Stimulated activated CD4-positive, alpha-beta T cell treated with anti-CD3 and anti-CD28 coated beads, Interleukin-2, amount 100 ng/mL, for 4 hours (primary cell): ENCODE measurements at regions not wholly inside any gene's neighbourhood (a gene's known extent, or its start where the extent isn't known, plus 50 kb on each side); places are given as distances from the start of the nearest gene placed in this dataset.
"Not testable (repeated sequence)": the region's sequence is repeated elsewhere in the genome, so short reads cannot be mapped to it uniquely, and the experiment has no call there.

Experiments
- DNase-seq: peaks from one replicate; pipeline ENCODE4 v3.0.0-alpha.2; 2020; ENCODE audit warnings: low read depth

DNA sequence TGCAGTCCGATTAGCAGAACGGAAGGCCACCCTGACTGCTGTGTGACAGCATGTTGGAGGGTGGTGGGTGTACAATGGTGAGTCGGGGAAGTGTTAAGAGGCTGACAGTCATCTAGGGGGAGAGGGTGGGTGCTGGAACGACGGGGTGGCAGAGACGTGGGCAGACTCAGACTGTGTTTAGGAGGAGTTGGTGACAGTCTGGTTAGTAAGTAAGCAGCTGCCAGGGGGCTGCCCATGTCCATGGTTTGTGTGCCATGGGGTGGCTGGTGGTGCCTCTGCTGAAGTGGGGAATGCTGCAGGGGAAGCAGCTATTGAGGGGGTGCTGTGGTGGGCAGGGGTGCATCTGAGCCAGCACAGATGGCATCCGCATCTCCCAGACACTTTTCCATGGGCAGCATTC lies 51.3 kb upstream of the BOD1 start:
- no peak for DNase-seq

DNA sequence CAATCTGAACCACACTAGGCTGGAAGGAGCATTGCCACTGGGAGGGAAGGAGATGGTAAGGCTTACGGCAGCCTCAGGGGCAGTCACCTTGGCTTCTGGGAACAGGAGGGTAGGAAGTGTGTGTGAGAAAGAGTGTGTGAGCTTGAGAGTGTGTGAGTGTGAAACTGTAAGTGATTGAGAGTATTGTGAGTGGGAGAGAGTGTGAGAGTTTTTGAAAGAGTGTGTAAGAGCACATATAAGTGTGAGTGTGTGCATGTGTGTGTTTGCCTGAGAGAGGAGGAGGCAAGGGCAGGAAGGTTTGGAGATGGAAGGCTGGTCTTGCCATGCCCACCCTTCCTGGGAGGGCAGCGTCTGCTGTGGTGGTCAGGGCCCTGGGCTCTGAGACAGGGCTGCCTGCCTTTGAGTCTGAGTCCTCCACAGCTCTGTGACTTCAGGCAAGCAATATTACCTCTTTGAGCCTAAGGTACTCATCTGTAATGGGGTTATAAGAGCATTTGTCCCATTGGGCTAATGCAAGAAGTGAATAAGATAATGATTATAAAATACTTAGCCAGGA lies 51.9 kb upstream of the BOD1 start:
- no peak for DNase-seq

DNA sequence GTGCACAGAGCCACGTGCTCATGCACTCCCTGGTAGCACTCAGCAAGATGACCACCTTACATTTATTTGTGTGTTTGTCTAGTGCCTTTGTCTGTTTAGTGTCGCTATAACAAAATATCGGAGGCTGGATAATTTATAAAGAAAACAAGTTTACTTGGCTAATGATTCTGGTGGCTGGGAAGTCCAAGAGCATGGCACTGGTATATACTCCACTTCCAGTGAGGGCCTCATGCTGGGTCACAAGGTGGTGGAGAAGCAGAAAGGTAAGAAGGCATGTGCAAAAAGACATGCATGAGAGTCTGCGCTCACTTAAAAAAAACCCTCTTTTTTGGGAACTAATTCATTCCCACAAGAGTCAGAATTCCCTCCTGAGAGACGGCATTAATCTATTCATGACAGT lies 52.5 kb upstream of the BOD1 start:
- no peak for DNase-seq

DNA sequence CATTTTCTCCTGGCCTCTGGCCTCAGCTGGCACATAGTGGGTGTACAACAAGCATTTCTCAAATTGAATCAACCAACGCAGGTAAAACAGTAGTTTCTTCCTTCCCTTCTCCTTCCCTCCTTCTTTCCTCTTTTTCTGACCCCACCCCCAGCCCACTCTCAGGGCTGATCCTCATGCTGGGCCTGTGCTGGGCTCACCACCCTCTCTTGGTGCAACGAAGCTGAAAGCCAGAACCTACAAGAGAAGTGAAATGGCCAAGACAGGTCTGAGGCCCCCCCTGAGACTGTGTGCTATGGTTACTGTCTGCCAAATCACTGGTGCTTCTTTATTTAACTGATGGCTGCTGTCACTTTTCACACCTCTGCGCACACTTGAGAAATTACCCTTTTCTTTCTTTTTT lies 53.0 kb upstream of the BOD1 start:
- DNase-seq, result no peak

DNA sequence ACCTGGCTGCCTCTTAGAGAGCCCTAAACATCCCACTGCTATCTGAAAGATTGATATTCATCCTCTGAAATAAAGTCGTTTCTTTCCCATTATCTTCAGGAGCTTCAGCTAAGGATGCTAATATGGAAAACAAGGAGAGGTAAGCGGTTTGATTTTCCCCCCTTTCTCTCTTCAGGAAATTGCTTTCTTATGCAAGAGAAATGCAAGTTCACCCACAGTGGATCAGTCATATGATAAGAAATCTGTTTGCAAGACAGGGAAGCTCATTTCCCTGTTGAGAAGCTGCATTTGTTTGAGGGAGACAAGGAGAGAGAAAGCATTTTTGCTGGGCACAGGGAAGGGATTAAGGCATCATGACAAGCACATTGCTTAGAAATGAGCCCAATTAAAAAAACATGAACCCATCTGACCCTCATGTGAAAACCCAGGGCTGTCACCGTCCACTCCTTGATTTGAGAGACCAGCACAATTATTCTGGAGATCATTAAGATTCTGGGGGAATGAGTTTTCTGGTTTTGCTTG lies 53.7 kb upstream of the BOD1 start:
- no peak for DNase-seq

DNA sequence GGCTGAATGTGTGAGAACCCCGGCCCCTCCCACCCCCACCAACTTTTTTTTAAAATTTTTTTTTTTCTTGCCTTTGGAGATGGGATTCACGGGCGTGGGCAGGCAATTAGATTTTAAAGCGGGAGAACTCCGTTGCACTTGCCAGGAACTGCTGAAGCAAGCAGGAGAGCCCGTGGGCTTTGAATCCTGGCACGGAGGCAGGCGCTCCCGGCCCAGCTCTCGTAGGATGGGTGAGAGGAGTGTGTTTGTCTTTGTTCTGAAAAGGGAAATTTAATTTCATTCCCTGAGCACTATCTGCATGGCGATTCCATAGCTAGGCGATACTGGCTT lies 54.3 kb upstream of the BOD1 start:
- no peak for DNase-seq

DNA sequence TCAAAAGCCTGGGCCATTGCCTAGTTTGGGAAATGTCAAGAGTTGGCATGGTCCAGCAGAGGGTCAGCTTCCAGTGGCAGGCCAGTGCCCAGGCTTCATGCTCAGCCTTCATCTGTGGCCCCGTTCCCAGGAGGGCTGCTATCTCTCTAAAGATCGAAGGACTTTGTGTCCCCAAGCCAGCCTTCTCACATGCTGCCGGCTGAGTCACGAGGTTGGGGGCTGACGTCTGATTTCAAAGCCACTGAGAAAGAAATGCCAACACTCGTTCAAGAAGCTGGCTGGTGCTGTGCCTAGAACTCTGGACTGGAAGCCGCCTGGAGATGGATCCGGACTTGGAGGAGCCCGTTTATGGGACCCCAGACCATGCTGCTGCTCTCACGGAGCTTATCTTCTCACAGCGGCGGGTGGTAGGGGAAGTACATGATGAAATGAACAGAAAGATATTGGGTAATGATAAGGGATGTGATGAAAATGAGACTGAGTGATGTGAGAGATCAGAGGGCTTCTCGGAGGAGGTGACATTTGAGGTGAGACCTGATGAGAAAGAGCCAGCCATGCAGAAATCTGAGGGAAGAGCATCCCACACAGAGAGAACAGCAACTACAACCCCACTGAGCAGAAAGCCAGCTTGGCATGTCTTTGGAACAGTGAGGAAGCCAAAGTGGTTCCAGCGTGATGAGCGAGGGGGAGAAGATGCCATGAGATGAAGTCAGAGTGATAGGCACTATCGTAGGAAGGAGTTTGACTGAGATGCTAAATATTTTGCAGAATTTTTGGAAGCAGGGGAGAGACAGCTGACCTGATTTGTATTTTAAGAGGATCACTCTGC lies 54.9 kb upstream of the BOD1 start:
- no peak for DNase-seq

DNA sequence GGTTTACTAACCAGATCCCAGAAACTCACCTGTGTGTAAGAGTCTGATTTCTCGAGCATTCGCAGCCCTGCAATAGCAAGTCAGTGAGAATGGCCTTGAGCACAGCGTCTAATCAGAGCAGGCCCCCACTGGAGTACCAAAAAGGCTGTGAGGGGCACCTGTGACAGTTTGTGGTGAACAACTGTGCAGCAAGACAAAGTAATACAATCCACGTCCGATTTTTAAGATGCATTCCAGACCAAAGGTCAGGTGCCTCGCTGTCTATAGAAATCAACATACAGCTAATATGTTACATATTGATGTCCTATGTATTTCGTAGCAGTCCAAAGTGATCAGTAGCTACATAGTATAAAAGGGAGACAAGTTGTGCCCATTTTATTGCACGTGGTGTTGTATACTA lies 55.7 kb upstream of the BOD1 start:
- no peak for DNase-seq

DNA sequence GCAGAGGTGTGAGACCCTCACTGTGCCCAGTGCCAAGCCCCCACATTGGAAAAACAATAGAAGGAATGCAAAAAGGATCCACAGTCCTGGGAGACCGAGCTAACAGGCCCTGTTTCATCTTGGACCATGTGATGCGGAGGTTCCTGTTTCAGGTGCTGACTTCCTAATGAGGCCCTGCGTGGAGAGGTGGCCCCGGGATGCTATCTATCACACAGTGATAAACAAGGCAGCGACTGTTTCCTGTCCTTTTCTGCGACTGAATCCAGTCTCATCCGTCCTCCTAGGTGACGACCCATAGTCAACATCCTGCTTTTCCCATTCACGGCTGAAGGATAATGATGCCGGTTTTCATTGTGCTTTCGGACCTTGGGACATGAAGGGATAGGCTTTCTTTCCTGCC lies 56.4 kb upstream of the BOD1 start:
- DNase-seq, result no peak

DNA sequence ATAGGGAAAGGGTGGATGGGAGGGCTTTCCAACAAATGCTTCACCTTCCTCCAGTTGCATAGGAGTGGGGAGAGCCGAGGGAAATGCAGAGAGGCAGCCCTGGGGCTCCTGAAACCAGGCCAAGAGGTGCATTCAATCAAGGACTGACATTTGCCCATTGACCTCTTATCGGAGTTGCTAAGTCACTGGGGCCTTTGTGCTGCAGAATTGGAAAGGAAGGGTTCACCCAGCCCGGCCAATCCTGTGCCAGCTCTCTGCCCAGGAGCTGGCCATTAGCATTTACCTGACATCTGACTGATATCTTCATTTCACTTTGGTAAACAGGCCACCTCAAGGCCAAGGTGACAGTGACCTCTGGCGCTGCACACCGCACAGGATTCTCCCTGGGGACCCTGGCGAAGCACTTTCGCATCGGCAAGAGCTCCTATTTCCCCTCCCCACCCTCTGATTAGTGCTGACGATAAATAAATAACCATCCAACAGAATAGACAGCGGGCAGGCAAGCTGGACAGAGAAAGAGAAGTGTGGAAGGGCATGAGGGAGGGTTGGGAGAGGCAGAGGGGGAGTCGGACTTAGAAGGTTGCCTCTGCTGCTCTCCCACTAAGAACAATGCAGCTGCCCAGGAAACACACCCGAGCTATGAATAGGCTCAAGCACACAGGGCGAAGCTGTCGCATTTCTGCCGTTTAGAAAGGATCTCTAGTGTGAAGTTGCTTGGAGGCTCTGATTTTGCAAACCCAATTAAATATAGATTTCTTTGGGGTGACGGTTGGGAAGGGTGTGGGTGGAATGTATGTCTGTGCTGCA lies 57.0 kb upstream of the BOD1 start:
- DNase-seq, result no peak

DNA sequence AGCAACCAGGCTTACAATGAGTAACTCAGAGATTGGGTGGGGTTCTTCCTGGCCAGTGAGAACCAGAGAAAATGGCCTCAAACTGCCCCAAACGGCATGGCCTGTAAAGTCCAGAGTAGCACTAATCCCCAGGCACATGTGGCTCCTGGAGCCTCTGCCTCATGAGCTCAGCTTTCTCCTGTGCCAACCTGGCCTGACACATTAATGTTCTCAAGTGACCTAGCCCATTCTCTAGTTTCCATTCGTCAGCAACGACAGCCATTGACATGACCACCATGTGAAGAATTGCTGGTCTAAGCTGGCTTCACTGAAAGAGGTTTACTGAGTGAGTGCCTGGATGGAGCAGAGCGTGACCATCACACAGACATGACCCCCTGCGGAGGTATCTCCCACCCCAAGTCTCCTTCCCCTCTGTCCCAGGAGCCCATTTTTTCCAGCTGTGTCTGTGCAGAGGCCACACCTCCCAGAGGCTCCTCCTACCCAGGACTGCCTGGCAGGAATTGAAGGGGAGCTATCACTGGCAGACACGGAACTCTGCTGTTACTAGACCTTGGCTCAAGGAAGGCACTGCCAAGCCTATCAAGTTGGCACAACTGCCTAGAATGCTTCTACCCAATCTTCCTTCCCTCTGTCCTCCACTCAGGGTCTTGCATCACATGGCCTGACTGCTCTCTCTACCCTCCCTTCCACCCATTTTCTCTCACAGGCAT lies 59.0 kb upstream of the BOD1 start:
- no peak for DNase-seq

DNA sequence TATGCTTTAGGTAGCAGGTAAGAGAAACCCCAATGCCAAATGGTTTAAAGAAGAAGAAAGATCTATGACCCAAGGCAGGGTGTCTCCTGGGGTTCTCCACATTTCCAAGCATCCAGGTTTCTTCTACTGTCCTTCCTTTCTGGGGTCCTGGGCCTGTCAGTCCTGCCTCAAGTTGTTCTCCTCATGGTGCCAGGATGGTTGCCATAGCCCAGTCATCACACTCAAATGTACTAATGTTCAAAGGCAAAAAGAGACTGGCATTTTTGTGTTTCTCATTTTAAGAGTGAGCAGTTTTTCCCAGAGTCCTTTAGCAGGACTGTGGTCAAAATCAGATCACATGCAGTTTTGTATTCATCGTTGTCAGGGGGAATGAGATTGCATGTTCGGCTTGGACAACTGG lies 59.9 kb upstream of the BOD1 start:
- no peak for DNase-seq

DNA sequence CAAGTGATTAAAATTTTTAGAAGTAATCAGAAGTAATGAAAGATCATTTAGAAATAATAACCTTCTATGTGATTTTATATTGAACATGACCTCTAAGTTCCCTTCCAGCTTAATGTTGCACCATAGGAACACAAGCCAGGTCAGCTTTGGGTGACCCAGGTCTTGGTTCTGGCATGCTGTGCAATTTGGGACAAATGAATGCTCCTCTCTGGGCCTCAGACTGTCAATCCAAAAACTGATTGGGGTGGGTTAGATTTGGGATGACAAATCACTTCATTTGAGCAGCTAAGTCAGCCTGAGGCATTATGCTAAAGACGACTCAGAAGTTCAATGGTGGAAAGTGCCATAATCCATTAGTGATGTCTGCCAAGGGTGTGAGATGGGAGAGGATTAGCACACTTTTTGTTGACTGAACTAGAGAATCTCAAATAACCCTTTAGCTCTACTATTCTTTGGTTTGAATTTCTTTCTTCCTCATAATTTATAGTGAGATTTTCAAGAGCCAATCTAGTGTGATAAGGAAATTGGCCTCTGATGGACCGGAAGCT lies 60.7 kb upstream of the BOD1 start:
- DNase-seq, result no peak

DNA sequence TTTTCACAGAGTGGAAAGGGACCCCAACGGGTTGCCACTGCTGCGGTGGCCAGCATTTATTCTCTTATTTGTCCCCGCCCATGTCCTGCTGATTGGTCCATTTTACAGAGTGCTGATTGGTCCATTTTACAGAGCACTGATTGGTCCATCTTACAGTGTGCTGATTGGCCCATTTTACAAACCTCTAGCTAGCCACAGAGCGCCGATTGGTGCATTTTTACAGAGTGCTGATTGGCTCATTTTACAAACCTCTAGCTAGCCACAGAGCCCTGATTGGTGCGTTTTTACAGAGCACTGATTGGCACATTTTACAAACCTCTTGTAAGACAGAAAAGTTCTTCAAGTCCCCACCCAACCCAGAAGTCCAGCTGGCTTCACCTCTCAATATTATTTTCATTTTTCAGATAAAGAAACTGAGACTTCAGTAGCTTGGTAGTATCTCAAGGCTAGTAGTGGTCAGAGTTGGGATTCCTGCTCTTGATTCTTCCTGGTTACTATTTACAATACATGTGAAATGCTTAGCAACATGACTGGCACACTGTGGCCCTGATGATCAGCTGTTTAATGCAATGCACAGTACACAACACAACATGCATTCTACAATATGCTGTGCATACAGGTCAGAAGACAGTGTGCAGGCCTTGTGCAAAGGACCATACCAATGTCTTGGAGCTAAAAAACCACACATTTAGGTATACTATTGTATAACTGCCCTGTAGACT lies 63.6 kb upstream of the BOD1 start:
- no peak for DNase-seq

DNA sequence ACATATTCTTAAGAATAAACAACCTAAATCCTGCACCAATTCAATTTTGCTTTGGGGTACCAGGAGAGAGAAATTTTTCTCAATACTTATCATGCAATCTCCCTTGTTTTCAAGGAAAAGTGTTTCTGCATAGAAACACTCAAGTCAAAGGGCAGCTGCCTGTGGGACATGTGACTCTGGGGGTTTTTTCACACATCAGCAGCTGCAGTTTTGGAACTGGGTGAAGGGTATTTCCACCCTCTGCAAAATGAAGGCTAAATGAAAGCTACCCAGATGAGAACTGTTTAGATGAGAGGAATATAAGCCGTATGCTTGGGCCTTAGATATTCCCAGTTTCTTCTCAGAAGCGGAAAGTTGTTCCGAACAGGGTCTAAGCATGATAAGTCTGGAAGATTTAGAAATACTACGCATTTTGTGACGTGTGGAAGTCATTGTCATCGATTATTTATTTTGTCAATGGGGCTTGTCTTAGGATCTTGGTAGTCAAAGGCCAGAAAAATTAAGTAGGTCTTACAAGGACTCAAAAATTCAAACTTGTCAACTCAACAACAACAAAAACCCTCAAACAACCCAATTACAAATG lies 64.3 kb upstream of the BOD1 start:
- no peak for DNase-seq

DNA sequence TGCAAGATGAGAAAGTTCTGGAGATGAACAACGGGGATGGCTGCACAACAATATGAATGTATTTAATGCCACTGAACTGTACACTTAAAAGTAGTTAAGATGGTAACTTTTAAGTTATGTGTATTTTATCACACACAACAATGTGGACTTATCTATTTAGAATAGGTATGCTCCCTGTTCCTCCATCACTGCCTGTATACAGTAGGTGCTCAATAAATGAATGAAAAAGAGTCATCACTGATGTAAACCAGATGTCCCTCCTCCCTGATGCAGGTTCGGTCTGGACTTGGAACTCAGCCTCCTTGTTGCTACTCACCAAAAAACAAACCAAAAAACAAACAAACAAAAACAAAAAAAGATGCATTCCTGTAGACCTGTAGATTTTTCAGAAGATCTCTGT lies 65.9 kb upstream of the BOD1 start:
- no peak for DNase-seq

DNA sequence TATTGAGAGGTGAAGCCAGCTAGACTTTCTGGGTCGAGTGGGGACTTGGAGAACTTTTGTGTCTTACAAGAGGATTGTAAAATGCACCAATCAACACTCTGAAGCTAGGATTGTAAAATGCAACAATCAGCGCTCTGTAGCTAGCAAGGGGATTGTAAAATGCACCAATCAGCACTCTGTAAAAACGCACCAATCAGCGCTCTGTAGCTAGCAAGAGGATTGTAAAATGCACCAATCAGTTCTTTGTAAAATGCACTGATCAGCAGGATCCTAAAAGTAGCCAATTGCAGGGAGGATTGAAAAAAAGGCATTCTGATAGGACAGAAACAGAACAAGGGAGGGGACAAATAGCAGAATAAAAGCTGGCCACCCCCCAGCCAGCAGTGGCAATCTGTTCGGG lies 68.1 kb upstream of the BOD1 start:
- not testable (repeated sequence) for DNase-seq

DNA sequence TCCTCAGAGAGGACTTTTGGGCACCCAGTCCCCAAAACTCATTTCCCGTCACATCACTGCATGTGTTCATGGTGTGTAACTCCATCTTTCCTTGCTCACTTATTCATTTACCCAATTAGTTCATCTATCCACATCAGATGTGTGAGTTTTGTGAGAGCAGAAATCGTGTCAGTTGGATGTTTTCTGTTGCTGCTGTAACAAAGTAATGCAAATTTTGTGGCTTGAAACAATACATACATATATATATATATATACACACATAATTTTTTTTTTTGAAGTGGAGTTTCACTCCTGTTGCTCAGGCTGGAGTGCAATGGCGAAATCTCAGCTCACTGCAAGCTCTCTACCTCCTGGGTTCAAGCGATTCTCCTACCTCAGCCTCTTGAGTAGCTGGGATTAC lies 70.5 kb upstream of the BOD1 start:
- no peak for DNase-seq

DNA sequence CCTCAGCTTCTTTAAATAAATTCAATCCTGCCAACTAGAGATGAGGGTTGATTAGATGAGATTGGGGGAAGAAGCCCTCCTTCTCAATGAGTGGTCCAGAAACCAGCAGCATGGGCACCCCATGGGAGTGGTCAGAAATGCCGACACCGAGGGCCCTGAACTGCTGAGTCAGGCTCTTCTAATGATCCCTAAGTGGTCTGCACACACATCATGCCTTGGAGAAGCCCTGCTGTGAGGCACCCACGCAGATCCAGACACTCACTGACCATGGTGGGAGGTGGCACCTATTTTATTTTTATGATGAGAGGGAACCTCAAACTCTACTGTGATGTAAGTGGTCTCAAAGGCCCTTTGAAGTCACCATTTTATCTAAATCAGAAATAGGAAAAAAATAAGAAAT lies 72.3 kb upstream of the BOD1 start:
- DNase-seq, result no peak

DNA sequence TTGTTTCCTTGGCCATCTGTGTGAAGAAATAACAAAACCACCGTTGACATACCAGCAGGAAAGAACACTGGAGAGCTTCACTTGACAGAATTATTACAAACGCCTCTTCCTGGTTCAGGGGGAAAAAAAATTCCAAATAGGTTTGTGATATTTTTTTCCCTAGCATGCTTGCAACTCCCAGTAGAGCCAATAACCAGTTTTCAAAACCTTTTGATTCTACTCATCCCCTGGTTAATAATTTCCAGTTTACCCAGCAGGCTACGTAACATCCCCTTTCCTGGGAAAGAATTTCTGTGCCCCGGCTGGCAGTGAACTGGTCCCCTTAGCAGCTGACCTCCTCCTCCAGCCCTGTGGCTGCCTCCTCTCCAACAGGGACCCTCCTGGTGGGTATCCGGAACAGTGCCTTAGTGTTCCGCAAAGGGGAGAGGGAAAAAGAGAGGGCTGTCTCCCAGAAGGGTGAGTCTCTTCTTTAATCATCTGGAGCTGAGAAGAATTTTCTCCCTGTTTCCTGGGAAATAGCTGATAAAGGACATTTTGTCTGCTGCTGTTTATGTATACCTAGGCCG lies 72.8 kb upstream of the BOD1 start:
- DNase-seq, result no peak
